ENCODE measurements at regions not wholly inside any gene's neighbourhood (a gene's known extent, or its start where the extent isn't known, plus 50 kb on each side); places are given as distances from the start of the nearest gene placed in this dataset.

DNA sequence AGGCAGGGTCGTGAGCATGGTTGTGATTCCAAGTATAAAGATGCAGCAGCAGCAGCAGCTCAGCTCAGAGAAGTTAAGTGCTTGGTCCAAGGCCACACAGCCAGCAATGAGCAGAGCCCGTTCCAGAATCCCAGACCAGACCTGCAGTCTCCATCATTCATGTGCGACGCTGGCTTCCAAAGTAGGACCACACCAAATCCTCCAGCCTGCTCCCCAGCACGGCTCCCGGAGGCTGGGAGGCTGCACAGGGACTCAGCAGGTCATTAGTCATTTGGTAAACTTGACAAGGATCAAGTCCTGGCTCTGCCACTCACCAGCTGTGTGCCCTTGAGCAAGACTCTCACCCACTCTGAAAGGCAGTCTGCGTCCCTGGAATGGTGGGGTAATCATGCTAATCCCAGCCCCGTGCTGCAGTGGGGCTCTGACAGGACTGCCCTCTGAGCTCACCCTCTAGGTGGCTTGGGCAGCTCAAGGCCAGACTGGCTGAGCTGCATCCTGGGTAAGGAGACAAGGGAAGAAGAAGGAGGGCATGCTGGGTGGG, 95.1 kb upstream of the TMEM132E start:
- Histone ChIP-seq H3K27me3 (replicated peaks) (no peaks in the 10 kb centered on the region), H3K4me3 (ENCODE audit: low read depth, low read length) (no peak overlapping the region), H3K36me3 (replicated peaks) (no peaks in the 10 kb centered on the region), H3K27ac (no peak overlapping the region)
- DNase-seq, result no peak
- in situ Hi-C loops (cut with HindIII; ENCODE audit: low pct_ligation_motif_present, low sequenced_read_pairs), result no loop called here
- TF ChIP-seq, protein P1, sequence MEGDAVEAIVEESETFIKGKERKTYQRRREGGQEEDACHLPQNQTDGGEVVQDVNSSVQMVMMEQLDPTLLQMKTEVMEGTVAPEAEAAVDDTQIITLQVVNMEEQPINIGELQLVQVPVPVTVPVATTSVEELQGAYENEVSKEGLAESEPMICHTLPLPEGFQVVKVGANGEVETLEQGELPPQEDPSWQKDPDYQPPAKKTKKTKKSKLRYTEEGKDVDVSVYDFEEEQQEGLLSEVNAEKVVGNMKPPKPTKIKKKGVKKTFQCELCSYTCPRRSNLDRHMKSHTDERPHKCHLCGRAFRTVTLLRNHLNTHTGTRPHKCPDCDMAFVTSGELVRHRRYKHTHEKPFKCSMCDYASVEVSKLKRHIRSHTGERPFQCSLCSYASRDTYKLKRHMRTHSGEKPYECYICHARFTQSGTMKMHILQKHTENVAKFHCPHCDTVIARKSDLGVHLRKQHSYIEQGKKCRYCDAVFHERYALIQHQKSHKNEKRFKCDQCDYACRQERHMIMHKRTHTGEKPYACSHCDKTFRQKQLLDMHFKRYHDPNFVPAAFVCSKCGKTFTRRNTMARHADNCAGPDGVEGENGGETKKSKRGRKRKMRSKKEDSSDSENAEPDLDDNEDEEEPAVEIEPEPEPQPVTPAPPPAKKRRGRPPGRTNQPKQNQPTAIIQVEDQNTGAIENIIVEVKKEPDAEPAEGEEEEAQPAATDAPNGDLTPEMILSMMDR (IDR thresholded peaks at IDR 0.05; ENCODE audit: low read depth, low read length, missing control alignments), result no peak

DNA sequence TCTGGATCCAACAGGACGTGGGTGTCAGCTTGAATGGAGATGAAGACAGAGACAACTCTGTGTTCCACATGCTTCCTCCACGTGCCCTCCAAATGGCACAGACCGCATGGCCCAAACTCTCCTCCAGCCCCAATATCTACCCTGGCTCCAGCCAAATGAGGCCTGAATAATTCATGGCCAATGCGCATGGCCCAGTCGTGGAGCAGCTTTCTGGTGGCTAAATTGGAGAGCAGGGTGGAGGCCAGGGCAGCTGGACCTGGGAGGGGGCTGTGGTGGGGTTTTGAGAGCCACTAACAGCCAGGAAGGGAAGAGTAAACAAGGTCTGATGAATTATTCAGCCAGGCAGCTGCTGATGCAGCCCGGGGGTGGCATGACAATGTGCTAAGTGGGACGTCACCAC, 96.7 kb upstream of the TMEM132E start:
- DNase-seq, result no peak
- in situ Hi-C loops (cut with HindIII; ENCODE audit: low pct_ligation_motif_present, low sequenced_read_pairs), result no loop called here
- H3K27ac ChIP-seq, result no peak overlapping the region
- TF ChIP-seq, protein P1 (IDR thresholded peaks at IDR 0.05; ENCODE audit: low read depth, low read length, missing control alignments), result no peak
- H3K4me3 ChIP-seq (ENCODE audit: low read depth, low read length), result no peak overlapping the region
- no peaks in the 10 kb centered on the region for H3K27me3 ChIP-seq (replicated peaks)
- no peaks in the 10 kb centered on the region for H3K36me3 ChIP-seq (replicated peaks)

DNA sequence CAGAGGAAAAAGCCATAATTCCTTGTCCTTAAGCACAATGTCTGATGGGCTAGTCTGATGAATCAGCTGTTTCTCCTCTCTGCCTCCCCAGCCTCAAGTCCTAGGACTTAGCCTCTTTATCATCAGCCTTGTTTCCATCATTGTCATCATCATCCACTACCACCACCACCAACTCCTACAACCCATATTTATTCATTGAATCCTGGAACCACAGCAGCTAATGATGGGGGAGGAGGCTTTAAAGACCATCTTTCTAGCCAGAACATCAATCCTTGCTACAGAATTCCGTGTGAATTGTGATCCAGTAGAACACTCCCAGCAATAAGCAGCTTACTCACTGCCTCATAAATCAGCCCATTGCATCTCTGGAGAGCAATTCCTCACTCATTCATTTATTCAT, 97.6 kb upstream of the TMEM132E start:
- H3K4me3 ChIP-seq (ENCODE audit: low read depth, low read length), result no peak overlapping the region
- no peak overlapping the region for H3K27ac ChIP-seq
- no peak for DNase-seq
- TF ChIP-seq, protein P1 (IDR thresholded peaks at IDR 0.05; ENCODE audit: low read depth, low read length, missing control alignments), result no peak
- in situ Hi-C loops (cut with HindIII; ENCODE audit: low pct_ligation_motif_present, low sequenced_read_pairs), result no loop called here
- no peaks in the 10 kb centered on the region for H3K27me3 ChIP-seq (replicated peaks)
- H3K36me3 ChIP-seq (replicated peaks), result no peaks in the 10 kb centered on the region

DNA sequence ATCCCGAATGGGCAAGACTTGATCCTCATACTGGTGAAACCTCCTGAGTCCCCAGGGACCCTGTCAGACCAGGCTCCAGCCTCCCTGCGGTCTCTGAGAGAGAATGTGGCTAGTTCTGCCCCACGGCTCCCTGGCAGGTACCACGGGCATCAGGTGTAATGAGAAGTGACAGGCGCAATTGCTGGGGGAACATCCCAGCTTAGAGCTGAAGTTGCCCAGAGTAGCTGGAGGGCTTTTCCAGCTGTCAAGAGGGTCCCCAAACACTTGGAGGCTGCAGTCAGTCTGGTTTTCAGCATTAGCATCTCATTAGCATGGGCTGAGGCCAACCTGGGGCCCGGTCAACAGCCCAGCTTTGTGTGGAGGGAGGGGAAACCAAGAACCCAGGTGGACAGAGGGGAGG, 100.0 kb upstream of the TMEM132E start:
- H3K4me3 ChIP-seq (ENCODE audit: low read depth, low read length), result no peak overlapping the region
- in situ Hi-C loops (cut with HindIII; ENCODE audit: low pct_ligation_motif_present, low sequenced_read_pairs), result no loop called here
- no peak overlapping the region for H3K27ac ChIP-seq
- no peaks in the 10 kb centered on the region for H3K36me3 ChIP-seq (replicated peaks)
- no peak for DNase-seq
- TF ChIP-seq, protein P1 (IDR thresholded peaks at IDR 0.05; ENCODE audit: low read depth, low read length, missing control alignments), result no peak
- no peaks in the 10 kb centered on the region for H3K27me3 ChIP-seq (replicated peaks)

DNA sequence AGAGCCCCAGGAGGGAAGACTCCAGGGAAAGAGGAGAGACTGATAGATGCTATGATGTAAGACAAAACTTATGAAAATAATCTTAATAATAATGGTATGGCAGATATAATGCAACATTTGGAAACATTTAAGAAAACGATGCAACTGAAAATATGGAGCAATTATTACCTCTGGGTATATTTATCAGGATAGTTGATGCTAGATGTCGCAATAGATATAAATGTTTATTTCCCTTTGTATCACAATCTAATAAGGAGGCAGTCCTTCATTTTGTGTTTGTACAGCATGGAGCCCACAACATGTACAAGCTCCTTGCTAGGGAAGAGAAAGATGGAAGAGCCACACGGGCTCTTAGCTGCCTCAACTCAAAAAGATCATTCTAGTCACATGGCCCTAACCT, 101.1 kb upstream of the TMEM132E start:
- TF ChIP-seq, protein P1 (IDR thresholded peaks at IDR 0.05; ENCODE audit: low read depth, low read length, missing control alignments), result no peak
- in situ Hi-C loops (cut with HindIII; ENCODE audit: low pct_ligation_motif_present, low sequenced_read_pairs), result no loop called here
- H3K4me3 ChIP-seq (ENCODE audit: low read depth, low read length), result no peak overlapping the region
- H3K36me3 ChIP-seq (replicated peaks), result no peaks in the 10 kb centered on the region
- H3K27me3 ChIP-seq (replicated peaks), result no peaks in the 10 kb centered on the region
- H3K27ac ChIP-seq, result no peak overlapping the region
- no peak for DNase-seq

DNA sequence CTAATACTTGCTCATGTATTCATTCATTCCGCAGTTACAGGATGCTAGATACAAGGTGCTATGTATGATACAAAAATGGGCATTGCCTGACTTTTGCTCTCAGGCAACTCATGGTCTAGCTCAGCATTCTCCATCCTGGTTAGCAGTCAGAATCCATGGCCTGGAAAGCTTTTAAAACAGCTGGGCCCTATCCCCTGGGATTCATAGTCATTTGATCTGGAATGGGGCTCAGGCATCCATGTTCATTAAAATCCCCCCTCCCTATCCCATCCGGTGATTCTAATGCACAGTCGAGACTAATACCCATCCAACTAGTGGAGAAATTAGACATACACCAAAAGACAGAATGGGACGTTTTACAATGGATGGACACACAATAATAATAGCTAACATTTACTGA, 104.1 kb upstream of the TMEM132E start:
- Histone ChIP-seq H3K27me3 (replicated peaks) (no peaks in the 10 kb centered on the region), H3K4me3 (ENCODE audit: low read depth, low read length) (no peak overlapping the region), H3K36me3 (replicated peaks) (no peaks in the 10 kb centered on the region), H3K27ac (no peak overlapping the region)
- DNase-seq, result no peak
- TF ChIP-seq, protein P1 (IDR thresholded peaks at IDR 0.05; ENCODE audit: low read depth, low read length, missing control alignments), result no peak
- in situ Hi-C loops (cut with HindIII; ENCODE audit: low pct_ligation_motif_present, low sequenced_read_pairs), result no loop called here

All from brain microvascular endothelial cell (primary cell).